C4-2B (cell line): ENCODE measurements at regions not wholly inside any gene's neighbourhood (a gene's known extent, or its start where the extent isn't known, plus 50 kb on each side); places are given as distances from the start of the nearest gene placed in this dataset.

Source experiments
- ZFX ChIP-seq: fragments of 450-650 bp; IDR thresholded peaks from 2 replicates; pipeline ENCODE4 v1.6.1; 2017
- TF ChIP-seq, protein P1 (sequence below): fragments of 450-650 bp; conservative IDR thresholded peaks from 2 replicates; pipeline ENCODE4 v1.5.1; 2017; ENCODE audit warnings: mild to moderate bottlenecking

- TF ChIP-seq, protein P1, sequence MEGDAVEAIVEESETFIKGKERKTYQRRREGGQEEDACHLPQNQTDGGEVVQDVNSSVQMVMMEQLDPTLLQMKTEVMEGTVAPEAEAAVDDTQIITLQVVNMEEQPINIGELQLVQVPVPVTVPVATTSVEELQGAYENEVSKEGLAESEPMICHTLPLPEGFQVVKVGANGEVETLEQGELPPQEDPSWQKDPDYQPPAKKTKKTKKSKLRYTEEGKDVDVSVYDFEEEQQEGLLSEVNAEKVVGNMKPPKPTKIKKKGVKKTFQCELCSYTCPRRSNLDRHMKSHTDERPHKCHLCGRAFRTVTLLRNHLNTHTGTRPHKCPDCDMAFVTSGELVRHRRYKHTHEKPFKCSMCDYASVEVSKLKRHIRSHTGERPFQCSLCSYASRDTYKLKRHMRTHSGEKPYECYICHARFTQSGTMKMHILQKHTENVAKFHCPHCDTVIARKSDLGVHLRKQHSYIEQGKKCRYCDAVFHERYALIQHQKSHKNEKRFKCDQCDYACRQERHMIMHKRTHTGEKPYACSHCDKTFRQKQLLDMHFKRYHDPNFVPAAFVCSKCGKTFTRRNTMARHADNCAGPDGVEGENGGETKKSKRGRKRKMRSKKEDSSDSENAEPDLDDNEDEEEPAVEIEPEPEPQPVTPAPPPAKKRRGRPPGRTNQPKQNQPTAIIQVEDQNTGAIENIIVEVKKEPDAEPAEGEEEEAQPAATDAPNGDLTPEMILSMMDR, result no peak
- TF ChIP-seq ZFX, result no peak
Measured at GRCh38 chr2:447902-448665, 160.2 kb upstream of the ALKAL2 start.
